ENCODE measurements at regions not wholly inside any gene's neighbourhood (a gene's known extent, or its start where the extent isn't known, plus 50 kb on each side); places are given as distances from the start of the nearest gene placed in this dataset.

GRCh38 chr17:72273289-72274056 lies 152.7 kb downstream of the SOX9 start:
- DNase-seq (ENCODE audit: low read depth) = no peak
- no peak for TF ChIP-seq CTCF (IDR thresholded peaks at IDR 0.05; ENCODE audit: control insufficient read depth, extremely low read depth, insufficient read depth)
- H3K4me3 ChIP-seq (ENCODE audit: low read depth, low read length) = no peak overlapping the region

- H3K4me3 ChIP-seq (ENCODE audit: low read depth, low read length) = no peak overlapping the region
- TF ChIP-seq CTCF (IDR thresholded peaks at IDR 0.05; ENCODE audit: control insufficient read depth, extremely low read depth, insufficient read depth) = no peak
- no peak for DNase-seq (ENCODE audit: low read depth)
Observed at GRCh38 chr17:72274614-72275013, 153.8 kb downstream of the SOX9 start.

- H3K4me3 ChIP-seq (ENCODE audit: low read depth, low read length) = no peak overlapping the region
- DNase-seq (ENCODE audit: low read depth) = no peak
- TF ChIP-seq CTCF (IDR thresholded peaks at IDR 0.05; ENCODE audit: control insufficient read depth, extremely low read depth, insufficient read depth) = no peak
Observed at GRCh38 chr17:72280881-72281280, 160.1 kb downstream of the SOX9 start.

GRCh38 chr17:72282439-72283029 lies 161.7 kb downstream of the SOX9 start:
- DNase-seq (ENCODE audit: low read depth) = no peak
- no peak overlapping the region for H3K4me3 ChIP-seq (ENCODE audit: low read depth, low read length)
- no peak for TF ChIP-seq CTCF (IDR thresholded peaks at IDR 0.05; ENCODE audit: control insufficient read depth, extremely low read depth, insufficient read depth)

DNA sequence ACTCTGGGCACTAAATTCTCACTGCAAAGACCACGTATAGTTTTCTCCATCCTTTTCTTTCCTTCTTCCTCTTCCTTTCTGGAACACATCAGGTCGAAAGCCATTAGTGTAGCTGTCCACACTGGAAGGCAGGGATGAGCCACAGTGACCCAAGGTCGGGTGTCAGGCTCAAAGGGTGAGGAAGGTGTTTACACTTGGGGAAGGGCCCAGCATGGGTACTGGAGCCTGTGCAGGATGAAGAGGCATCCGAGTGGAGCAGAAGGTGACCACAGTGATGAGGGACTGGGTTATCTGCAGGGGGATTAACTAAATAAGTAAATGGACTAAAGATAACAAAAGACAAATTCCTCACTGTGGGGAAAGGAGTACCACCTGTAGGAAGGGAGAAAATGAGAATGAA lies 164.0 kb downstream of the SOX9 start:
- DNase-seq (ENCODE audit: low read depth) = no peak
- TF ChIP-seq CTCF (IDR thresholded peaks at IDR 0.05; ENCODE audit: control insufficient read depth, extremely low read depth, insufficient read depth) = no peak
- H3K4me3 ChIP-seq (ENCODE audit: low read depth, low read length) = no peak overlapping the region

- TF ChIP-seq CTCF (IDR thresholded peaks at IDR 0.05; ENCODE audit: control insufficient read depth, extremely low read depth, insufficient read depth) = peak; percentile 32
- DNase-seq (ENCODE audit: low read depth) = peak; percentile 64
- H3K4me3 ChIP-seq (ENCODE audit: low read depth, low read length) = no peak overlapping the region
Observed at GRCh38 chr17:72287586-72287985, 166.8 kb downstream of the SOX9 start.

Data from LNCaP clone FGC (cell line).